IgD-negative memory B cell (primary cell): ENCODE measurements at regions not wholly inside any gene's neighbourhood (a gene's known extent, or its start where the extent isn't known, plus 50 kb on each side); places are given as distances from the start of the nearest gene placed in this dataset.
"Not testable (repeated sequence)": the region's sequence is repeated elsewhere in the genome, so short reads cannot be mapped to it uniquely, and the experiment has no call there.

ENCODE experiments used
- H3K27ac Mint-ChIP-seq, 3 donors: one replicate each; pipeline ENCODE4 v1.8.0; 2020 to 2022; ENCODE audit warnings: mild to moderate bottlenecking in 3 of 3, mixed read lengths in 3 of 3, moderate library complexity in 1 of 3
- H3K27me3 Mint-ChIP-seq: one replicate; pipeline ENCODE4 v1.8.0; 2021; ENCODE audit warnings: mixed read lengths
- H3K36me3 Mint-ChIP-seq: one replicate; pipeline ENCODE4 v1.8.0; 2020; ENCODE audit warnings: mild to moderate bottlenecking, mixed read lengths
- H3K4me1 Mint-ChIP-seq, 3 donors: one replicate each; pipeline ENCODE4 v1.8.0; 2020 to 2022; ENCODE audit warnings: mixed read lengths in 3 of 3, mild to moderate bottlenecking in 1 of 3
- H3K4me3 Mint-ChIP-seq, 4 donors: one replicate each; pipeline ENCODE4 v1.8.0; 2020 to 2022; ENCODE audit warnings: mild to moderate bottlenecking in 4 of 4, mixed read lengths in 4 of 4, moderate library complexity in 3 of 4
- H3K9me3 Mint-ChIP-seq, 3 donors: one replicate each; pipeline ENCODE4 v1.8.0; 2020 to 2021; ENCODE audit warnings: mixed read lengths in 3 of 3, mild to moderate bottlenecking in 1 of 3

DNA sequence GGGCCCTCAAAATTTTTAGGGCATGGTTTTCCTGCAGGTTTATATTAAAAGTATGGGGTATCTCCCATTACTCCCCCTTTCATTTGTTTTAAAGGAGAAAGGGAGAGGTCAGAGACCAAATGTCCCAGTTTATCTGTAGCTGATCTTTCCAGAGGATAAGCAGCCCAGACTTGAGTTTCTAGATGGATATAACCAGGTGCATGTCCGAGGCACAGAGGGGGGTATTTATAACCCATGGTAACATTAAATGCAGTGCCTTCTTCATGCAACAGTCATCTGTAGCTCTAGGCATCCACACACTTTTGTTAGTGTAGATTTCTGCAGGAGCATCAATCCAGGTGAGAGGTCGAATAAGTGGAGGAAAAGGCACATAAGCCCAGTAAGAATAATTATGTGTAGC, 890.3 kb upstream of the GOT2 start:
- not testable (repeated sequence) for H3K36me3 Mint-ChIP-seq, H3K27me3 Mint-ChIP-seq, H3K4me3 Mint-ChIP-seq, H3K4me1 Mint-ChIP-seq, H3K27ac Mint-ChIP-seq
- peaks cover 0 to 22% (median 1%) of the 10 kb centered on the region in 3 donors for H3K9me3 Mint-ChIP-seq

DNA sequence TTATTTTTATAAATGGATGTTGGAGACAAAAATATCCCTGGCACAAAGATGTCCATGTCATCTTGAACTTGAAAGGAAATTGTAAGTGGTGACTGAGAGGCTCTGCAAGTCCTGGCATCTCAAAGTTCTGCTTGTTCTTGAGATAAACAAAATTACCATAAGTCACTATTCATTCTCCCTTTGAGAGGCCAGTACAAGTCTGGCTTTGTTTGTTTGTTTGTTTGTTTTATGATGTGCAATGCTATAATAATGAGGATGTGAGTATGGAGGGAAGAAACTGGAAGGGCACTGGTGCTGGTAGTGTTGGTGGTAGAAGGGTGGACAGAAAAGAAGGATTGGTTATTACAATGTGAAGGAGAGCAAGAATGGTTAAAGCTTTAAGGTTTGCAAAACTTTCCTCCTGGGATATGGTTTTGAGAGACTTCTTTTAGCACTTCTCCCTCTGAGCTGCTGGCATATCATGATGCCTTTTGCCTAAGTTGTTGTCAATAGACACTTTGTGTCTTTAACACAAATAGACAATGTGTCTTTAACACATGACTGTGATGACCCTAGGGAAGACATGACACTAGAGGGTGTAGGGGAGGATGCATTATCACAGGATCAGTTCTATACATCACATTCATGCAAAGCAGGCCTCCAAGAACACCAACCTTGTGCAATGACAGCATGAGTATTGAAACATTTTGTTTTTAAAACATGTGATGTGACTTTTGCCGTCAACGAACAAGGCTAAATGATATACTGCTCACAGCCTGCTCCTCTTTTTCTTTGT, 880.5 kb upstream of the GOT2 start:
- H3K9me3 Mint-ChIP-seq = peaks cover 7 to 12% (median 7%) of the 10 kb centered on the region in 3 donors
- no peaks in the 10 kb centered on the region for H3K36me3 Mint-ChIP-seq
- H3K4me3 Mint-ChIP-seq = no peak overlapping the region
- H3K27me3 Mint-ChIP-seq = no peaks in the 10 kb centered on the region
- no peak overlapping the region for H3K27ac Mint-ChIP-seq
- H3K4me1 Mint-ChIP-seq = no peaks in the 10 kb centered on the region

DNA sequence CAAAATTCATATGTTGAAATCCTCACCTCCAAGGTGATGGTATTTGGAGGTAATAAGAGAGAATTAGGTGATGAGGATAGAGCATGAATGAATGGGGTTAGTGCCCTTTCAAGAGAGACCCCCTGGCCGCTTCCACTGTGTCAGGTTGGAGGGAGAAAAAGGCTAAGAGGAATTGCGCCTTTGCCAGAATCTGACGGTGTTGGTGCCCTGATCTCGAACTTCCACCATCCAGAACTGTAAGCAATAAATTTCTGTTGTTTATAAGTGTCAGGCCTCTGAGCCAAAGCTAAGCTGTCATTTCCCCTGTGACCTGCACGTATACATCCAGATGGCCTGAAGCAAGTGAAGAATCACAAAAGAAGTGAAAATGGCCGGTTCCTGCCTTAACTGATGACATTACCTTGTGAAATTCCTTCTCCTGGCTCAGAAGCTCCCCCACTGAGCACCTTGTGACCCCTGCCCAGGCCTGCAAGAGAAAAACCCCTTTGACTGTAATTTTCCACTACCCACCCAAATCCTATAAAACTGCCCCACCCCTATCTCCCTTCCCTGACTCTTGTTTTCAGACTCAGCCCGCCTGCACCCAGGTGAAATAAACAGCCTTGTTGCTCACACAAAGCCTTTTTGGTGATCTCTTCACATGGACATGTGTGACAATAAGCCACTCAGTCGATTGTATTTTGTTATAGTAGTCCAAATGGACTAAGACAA, 878.9 kb upstream of the GOT2 start:
- not testable (repeated sequence) for H3K36me3 Mint-ChIP-seq, H3K4me3 Mint-ChIP-seq, H3K4me1 Mint-ChIP-seq, H3K27ac Mint-ChIP-seq, H3K27me3 Mint-ChIP-seq
- peaks cover 7 to 12% (median 7%) of the 10 kb centered on the region in 3 donors for H3K9me3 Mint-ChIP-seq

DNA sequence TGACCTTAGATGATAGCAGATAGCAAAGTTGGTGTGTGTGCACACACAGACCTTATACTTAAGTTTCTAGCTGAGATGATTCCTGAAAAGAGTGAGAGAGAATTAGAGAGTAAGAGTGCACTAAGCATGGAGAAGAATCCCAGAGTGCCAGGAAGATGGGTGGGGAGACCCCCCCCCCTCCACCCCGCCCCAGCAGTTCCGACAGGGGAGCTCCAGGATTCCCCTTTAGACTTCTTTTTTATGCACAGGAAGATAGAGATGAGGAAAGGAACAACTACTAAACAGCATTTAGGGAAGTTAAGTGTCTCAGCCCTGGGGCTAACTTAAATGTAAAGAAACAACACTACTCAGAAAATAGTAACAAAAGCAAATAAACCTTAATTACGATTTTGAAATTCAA, 878.0 kb upstream of the GOT2 start:
- H3K4me1 Mint-ChIP-seq = no peaks in the 10 kb centered on the region
- H3K4me3 Mint-ChIP-seq = no peak overlapping the region
- no peaks in the 10 kb centered on the region for H3K36me3 Mint-ChIP-seq
- peaks cover 7 to 16% (median 7%) of the 10 kb centered on the region in 3 donors for H3K9me3 Mint-ChIP-seq
- H3K27me3 Mint-ChIP-seq = no peaks in the 10 kb centered on the region
- H3K27ac Mint-ChIP-seq = no peak overlapping the region

DNA sequence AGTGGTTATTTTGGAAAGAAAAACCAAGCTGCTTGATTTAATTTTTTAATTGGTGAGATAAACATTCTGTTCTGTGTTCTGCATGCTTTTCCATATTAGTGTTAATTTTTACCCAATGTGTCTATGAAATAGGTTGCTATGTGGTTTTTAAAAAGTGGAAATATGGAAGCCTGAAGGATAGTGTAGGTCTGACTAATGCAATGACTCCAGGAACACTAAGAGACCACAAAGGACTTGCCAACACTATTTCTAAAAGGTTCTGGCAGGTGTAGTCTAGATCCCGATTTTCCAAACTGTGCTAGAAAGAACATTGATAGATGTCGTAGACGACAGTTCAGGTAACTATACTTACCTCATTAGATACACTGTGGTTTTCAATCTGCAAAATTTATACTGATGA, 877.4 kb upstream of the GOT2 start:
- Mint-ChIP-seq H3K4me1 (no peaks in the 10 kb centered on the region), H3K36me3 (no peaks in the 10 kb centered on the region), H3K27me3 (no peaks in the 10 kb centered on the region), H3K9me3 (peaks cover 7 to 12% (median 9%) of the 10 kb centered on the region in 3 donors), H3K27ac (no peak overlapping the region), H3K4me3 (no peak overlapping the region)

DNA sequence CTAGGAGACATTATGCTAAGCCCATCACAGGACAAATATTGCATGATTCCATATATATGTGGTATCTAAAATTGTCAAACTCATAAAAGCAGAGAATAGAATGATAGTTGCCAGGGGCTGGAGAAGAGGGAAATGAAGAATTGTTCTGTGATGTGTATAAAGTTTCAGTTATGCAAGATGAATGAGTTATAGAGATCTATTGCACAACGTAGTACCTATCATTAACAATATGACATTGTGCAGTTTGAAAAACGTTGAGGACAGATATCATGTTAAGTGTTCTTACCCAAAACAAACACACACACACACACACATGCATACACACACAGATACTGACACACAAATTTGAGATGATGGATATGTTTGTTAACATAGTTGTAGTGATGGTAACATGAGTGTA, 871.6 kb upstream of the GOT2 start:
- H3K4me1 Mint-ChIP-seq = no peaks in the 10 kb centered on the region
- no peak overlapping the region for H3K27ac Mint-ChIP-seq
- no peaks in the 10 kb centered on the region for H3K36me3 Mint-ChIP-seq
- no peaks in the 10 kb centered on the region for H3K27me3 Mint-ChIP-seq
- no peak overlapping the region for H3K4me3 Mint-ChIP-seq
- H3K9me3 Mint-ChIP-seq = peaks cover 0 to 8% (median 4%) of the 10 kb centered on the region in 3 donors

DNA sequence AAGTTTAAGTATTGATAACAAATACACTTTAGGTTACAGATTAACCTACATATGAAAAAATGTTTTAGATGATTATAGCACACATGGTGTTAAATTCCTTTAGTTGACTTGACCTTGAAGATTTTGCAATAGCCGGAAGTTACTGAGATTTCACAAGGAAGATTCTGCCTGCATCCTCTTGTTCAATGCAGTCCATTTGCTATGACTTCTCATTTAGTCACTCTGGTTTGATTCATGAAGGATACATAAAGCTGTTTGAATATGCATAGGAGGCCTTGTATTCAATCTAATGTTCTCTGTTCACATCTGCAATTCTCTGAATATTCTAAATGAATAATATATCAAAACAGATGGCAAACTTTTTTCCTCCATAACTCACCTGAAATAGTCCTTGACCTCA, 870.2 kb upstream of the GOT2 start:
- Mint-ChIP-seq H3K27me3 (no peaks in the 10 kb centered on the region), H3K9me3 (peaks cover 0 to 8% (median 4%) of the 10 kb centered on the region in 3 donors), H3K27ac (no peak overlapping the region), H3K36me3 (no peaks in the 10 kb centered on the region), H3K4me1 (no peaks in the 10 kb centered on the region), H3K4me3 (no peak overlapping the region)

DNA sequence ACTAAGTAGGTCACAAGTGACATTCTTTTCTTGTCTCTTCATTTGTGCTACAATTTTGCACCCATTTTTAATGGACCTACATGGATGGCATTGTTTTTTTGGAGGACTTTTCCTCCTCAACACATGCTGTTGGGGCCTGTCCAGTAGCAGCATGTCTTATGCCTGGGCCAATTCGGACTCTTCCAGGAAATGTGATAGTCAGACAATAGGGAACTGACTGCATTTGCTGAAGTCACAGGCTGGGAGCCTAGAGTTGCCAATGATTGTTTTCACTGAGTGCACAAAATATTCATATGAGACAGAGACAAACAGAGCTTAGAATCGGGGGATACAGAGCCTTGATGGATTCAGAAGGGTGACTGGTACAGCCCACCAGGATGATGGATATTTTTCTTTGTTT, 867.3 kb upstream of the GOT2 start:
- no peak overlapping the region for H3K27ac Mint-ChIP-seq
- H3K9me3 Mint-ChIP-seq = peaks cover 1 to 4% (median 4%) of the 10 kb centered on the region in 3 donors
- H3K36me3 Mint-ChIP-seq = no peaks in the 10 kb centered on the region
- no peaks in the 10 kb centered on the region for H3K27me3 Mint-ChIP-seq
- H3K4me3 Mint-ChIP-seq = no peak overlapping the region
- H3K4me1 Mint-ChIP-seq = peaks cover 0 to 2% (median 0%) of the 10 kb centered on the region in 3 donors

DNA sequence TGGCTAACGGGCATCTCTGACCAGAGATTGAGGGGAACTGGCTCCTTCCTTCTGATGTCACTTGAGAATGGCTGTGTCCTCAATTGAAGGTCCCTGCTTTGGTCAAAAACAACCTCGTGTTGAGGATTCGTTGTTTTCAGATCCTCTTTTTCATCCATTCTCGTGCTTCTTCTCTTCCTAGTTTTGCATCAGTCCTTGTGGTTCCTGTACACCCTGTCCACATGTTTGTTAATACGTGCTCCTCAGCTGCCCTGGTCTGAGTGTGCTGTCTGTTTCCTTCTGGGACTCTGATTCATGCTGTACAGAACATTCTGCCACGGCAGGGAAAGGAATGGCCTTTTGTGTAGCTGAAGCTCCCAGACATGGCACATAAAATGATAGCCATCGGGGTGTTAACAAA, 863.2 kb upstream of the GOT2 start:
- Mint-ChIP-seq H3K27me3 (no peaks in the 10 kb centered on the region), H3K27ac (no peak overlapping the region), H3K4me1 (peaks cover 0 to 7% (median 2%) of the 10 kb centered on the region in 3 donors), H3K9me3 (peaks cover 1 to 4% (median 4%) of the 10 kb centered on the region in 3 donors), H3K36me3 (no peaks in the 10 kb centered on the region), H3K4me3 (peak overlapping the region in 1 of 4 donors; percentile 49)

DNA sequence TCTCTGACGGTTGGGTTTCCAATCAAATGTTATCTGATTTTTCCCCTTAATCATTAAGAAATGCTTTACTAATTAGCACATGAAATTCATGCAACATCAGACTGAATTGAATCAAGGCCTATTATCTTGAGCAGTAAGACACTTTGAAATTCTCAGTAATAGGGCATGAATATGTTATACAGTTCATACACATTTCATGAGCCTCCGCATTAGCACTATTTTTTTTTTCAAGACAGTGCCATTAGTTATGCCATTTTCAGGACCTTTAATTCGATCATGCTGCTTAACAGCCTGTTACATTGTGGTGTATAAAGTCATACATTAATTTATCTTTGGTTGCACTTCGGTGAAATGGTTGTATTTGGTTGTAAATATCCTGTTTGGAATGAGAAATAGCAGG, 862.6 kb upstream of the GOT2 start:
- no peak overlapping the region for H3K27ac Mint-ChIP-seq
- peaks cover 0 to 7% (median 2%) of the 10 kb centered on the region in 3 donors for H3K4me1 Mint-ChIP-seq
- H3K4me3 Mint-ChIP-seq = no peak overlapping the region
- H3K27me3 Mint-ChIP-seq = no peaks in the 10 kb centered on the region
- H3K36me3 Mint-ChIP-seq = no peaks in the 10 kb centered on the region
- peaks cover 1 to 4% (median 4%) of the 10 kb centered on the region in 3 donors for H3K9me3 Mint-ChIP-seq

DNA sequence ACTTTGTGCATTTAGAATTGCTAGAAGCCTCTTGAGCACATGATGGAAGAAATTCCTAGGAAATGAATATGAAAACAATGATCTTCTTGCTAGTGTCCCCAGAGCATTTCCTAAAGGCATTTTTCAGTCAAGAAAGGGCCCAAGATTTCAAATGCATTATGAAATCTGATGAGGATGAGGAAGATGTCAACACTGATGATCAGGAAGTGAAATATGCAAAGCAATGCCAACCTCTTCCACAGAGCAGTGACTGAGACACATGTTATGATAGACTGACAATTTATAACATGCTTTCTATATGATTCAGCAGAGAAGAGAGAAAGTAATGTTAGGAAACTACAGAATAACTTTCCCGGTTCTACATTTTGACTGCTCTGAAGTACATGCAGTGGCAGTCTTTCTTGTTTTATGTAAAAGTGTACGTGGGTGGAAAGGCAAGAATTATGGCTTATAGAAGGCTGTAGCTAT, 859.1 kb upstream of the GOT2 start:
- H3K27ac Mint-ChIP-seq = no peak overlapping the region
- H3K4me1 Mint-ChIP-seq = peaks cover 0 to 7% (median 2%) of the 10 kb centered on the region in 3 donors
- H3K4me3 Mint-ChIP-seq = peak overlapping the region in 1 of 4 donors; percentile 42
- peaks cover 1 to 9% (median 7%) of the 10 kb centered on the region in 3 donors for H3K9me3 Mint-ChIP-seq
- no peaks in the 10 kb centered on the region for H3K36me3 Mint-ChIP-seq
- H3K27me3 Mint-ChIP-seq = no peaks in the 10 kb centered on the region

DNA sequence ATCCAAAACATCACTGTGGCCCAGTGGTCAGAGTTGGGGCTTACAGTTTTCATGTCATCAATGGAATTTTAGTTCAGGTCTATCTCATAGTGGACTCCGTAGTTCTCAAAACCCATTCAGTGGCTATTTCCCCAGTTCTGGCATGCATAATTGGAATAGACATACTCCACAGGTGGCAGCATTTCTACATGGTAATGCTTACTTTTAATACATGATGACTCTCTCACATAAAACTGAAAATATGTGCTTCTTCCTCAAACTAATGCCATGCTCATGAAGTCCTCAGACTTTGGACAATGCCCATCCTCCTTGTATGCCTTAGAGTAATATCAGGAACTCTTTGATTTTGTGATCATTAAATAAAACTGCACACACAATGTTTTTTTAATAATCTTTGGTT, 857.4 kb upstream of the GOT2 start:
- peaks cover 0 to 7% (median 0%) of the 10 kb centered on the region in 3 donors for H3K4me1 Mint-ChIP-seq
- H3K4me3 Mint-ChIP-seq = no peak overlapping the region
- H3K27me3 Mint-ChIP-seq = no peaks in the 10 kb centered on the region
- H3K9me3 Mint-ChIP-seq = peaks cover 0 to 9% (median 8%) of the 10 kb centered on the region in 3 donors
- H3K27ac Mint-ChIP-seq = no peak overlapping the region
- no peaks in the 10 kb centered on the region for H3K36me3 Mint-ChIP-seq

DNA sequence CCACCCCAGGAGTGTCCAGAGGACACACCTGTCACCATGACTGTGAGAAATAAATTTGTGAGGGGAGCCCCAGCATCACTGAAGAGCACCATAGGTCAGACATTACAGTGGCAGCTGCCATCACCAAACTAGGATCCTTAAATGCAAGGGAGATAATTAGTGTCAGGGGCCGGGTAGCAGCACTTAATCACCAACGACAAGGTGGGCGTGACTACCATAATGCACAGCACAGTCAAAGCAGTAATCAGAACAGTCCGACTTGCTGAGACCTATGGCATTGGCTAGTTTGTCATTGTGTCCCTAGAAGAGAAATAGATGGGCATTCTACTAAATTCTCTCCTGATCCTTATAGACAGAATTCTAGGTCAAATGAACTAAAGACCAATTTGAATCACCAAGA, 856.7 kb upstream of the GOT2 start:
- H3K4me3 Mint-ChIP-seq = no peak overlapping the region
- no peaks in the 10 kb centered on the region for H3K27me3 Mint-ChIP-seq
- H3K27ac Mint-ChIP-seq = no peak overlapping the region
- H3K36me3 Mint-ChIP-seq = no peaks in the 10 kb centered on the region
- H3K9me3 Mint-ChIP-seq = peaks cover 0 to 8% (median 6%) of the 10 kb centered on the region in 3 donors
- peaks cover 0 to 7% (median 0%) of the 10 kb centered on the region in 3 donors for H3K4me1 Mint-ChIP-seq

DNA sequence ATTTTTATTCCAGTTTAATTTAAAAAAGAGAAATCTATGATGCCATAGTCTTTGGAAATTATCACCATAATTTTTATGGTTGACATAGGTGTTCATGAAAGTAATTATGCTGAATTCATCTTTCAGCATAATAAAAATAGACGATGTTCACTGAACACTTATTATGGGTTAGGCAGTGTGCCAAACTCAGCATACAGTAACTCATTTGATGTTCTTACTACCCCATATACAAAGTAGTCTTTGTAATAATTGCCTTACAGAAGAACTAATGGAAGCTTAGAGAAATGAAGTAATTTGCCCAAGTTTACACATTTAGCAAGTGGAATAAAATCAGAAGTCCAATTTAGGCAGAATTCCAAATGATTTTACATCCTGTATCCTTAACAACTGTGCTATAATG, 852.2 kb upstream of the GOT2 start:
- no peaks in the 10 kb centered on the region for H3K27me3 Mint-ChIP-seq
- no peak overlapping the region for H3K27ac Mint-ChIP-seq
- H3K4me1 Mint-ChIP-seq = no peaks in the 10 kb centered on the region
- H3K36me3 Mint-ChIP-seq = no peaks in the 10 kb centered on the region
- H3K9me3 Mint-ChIP-seq = peaks cover 2 to 11% (median 9%) of the 10 kb centered on the region in 3 donors
- no peak overlapping the region for H3K4me3 Mint-ChIP-seq

DNA sequence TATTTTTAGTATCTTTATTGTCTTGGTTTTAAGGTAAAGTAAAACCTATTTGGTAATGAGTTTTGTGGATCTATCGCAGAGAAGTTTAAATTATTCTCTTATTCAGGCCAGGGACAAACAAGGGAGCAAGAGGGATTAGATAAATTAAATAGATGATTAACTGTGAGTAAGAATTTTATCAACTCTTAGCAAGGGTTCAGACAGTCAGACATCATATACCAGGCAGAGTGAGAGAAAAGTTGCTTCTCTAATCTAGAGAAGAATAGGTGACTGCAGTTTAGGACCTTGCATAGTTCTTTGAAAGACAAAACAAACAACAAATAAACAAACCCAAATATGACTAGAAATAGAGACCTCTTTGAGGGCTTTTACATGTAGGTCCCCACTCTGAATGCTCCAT, 840.2 kb upstream of the GOT2 start:
- no peaks in the 10 kb centered on the region for H3K27me3 Mint-ChIP-seq
- H3K36me3 Mint-ChIP-seq = no peaks in the 10 kb centered on the region
- no peak overlapping the region for H3K27ac Mint-ChIP-seq
- no peaks in the 10 kb centered on the region for H3K4me1 Mint-ChIP-seq
- no peak overlapping the region for H3K4me3 Mint-ChIP-seq
- peaks cover 0 to 3% (median 2%) of the 10 kb centered on the region in 3 donors for H3K9me3 Mint-ChIP-seq
